T47D (cell line): ENCODE measurements at regions not wholly inside any gene's neighbourhood (a gene's known extent, or its start where the extent isn't known, plus 50 kb on each side); places are given as distances from the start of the nearest gene placed in this dataset.
"Not testable (repeated sequence)": the region's sequence is repeated elsewhere in the genome, so short reads cannot be mapped to it uniquely, and the experiment has no call there.

ENCODE experiments used
- DNase-seq, 2 experiments: peaks; one replicate each; pipeline versions ENCODE4 v3.0.0 to v3.0.0-alpha.2; 2011 to 2012; ENCODE audit warnings: low read depth in 1 of 2, low spot score in 1 of 2
- JUND ChIP-seq: IDR thresholded peaks from 2 replicates; pipeline ENCODE4 v1.6.1; 2012; ENCODE audit warnings: low read depth
- in situ Hi-C: cut with HindIII; loops from 2 replicates; pipeline ENCODE4 v1.10.0; 2016; ENCODE audit warnings: low sequenced_read_pairs, low pct_unique_long_range_greater_than_20kb

DNA sequence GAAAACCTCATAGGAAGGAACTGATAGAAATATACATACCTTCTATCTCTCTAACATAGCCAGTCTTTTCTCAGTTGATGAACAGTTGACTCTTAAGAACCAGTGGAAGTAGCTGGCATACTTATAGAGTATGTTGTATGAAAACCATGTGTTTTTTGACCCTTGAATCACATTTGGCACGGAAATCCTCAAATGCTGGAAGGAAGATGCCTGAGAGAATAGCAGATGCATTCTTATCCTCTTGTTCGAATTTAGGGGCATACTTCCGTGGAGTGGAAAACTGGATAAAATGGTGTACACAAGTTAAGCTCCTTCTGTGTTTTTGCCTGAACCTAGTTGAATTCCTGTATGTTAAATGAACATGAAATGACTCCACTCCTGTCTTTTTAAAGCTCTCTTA is 145.5 kb downstream of the PCDH7 start:
- no peak for TF ChIP-seq JUND
- in situ Hi-C loops: no loop called here
- DNase-seq: no peak

DNA sequence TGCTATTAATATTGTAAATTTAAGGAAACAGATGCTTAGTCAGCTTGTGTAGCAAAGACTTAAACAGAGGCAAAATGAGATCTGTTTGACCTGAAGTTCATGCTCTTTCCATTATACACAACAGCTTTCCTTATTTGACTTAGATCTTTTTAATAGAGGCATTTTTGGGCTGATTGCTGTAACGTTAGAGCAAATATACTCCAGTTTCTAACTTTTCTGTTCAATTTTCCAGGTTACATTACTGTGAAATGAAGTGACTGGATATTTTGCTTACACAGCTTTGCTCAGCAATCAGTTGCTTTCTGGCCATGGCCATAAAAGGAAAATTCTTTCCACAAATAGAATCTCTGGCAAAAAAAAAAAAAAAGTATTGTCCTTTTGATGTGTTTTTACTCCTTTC is 146.2 kb downstream of the PCDH7 start:
- in situ Hi-C loops: no loop called here
- TF ChIP-seq JUND: no peak
- no peak for DNase-seq

DNA sequence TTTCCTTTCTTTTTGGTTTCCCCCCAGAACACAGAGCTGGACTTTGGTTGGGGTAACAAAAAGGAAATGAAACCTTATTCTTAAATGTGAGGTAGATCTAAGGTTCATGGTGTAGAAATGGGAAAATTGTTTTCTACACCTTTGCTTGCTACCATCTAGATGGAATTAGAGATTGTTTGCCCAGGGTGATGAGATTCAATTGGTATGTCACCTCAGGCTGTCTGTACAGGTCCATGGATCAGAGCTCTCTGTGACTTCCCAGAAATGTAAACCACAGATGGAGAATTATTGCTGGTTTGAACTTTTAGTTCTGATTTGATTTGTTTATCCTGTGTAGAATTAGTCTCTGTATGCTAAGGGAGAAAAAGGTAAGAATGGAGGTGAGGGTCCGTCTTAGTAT is 146.7 kb downstream of the PCDH7 start:
- in situ Hi-C loops: no loop called here
- peak; percentile 2 to 46 for DNase-seq

DNA sequence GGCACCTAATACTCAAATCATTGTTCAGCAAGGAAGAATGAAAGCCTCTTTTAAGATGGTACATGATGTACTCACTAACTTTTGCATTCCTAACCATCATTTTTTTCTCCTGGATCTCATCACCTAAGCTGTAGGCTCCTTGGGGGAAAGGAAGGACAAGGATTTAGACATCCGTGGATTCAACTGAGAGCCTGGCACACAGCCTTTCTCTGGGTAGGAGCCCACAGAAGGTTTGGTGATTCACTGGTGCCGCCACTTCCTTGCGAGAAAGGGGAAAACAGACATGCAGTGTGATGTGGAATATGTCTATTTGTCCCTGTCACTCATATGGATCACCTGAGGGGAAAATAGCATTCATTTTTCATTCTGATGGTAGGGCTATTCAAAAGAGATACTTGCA is 147.3 kb downstream of the PCDH7 start:
- no peak for DNase-seq
- in situ Hi-C loops: no loop called here
- TF ChIP-seq JUND: no peak

More for the DNA sequence above, 146.7 kb downstream of the PCDH7 start:
- TF ChIP-seq JUND: peak; percentile 63; the same call in 1 of the 2 replicates

DNA sequence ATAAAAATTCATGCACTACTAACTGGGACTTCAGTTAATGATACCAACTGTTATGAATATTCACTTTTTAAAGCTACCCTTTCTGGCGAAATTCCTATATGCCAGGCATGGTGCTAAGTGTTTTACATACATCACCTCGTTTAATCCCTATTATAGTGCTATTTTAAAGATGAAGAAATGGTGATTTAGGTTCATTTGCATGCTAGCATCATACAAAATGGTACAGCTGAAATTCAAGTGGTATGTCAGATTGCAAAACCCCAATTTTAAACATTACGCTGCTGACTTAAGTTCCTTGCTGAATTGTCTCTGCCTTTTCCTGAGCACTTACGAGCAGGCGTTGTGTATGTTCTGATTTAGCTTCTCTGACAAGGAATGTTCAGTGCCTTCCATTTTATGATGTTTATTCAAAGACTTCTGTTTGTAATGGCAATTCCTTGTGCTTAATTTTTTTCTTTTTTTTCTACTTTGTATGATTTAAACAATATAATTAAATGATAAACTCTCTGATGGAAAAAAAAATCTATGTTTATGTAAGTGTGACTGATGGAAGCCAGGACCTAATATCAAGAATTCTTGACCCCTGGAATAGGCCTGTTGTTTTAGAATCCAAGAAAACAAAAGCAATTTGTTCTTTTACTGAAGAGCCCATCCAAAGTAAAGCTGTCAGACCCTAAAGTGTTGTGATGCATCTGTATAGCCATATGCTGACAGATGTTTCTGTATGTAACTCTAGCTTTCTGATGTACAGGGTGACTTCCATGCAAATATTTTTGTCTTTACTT is 148.1 kb downstream of the PCDH7 start:
- DNase-seq: no peak
- in situ Hi-C loops: no loop called here

DNA sequence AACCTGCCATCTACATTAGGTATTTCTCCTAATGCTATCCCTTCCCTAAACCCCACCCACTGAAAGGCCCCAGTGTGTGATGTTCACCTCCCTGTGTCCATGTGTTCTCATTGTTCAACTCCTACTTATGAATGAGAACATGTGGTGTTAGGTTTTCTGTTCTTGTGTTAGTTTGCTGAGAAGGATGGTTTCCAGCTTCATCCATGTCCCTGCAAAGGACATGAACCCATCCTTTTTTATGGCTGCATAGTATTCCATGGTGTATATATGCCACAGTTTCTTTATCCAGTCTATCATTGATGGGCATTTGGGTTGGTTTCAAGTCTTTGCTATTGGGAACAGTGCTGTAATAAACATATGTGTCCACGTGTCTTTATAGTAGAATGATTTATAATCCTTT is 149.2 kb downstream of the PCDH7 start:
- DNase-seq: not testable (repeated sequence)

More for the DNA sequence above, 148.1 kb downstream of the PCDH7 start:
- TF ChIP-seq JUND: no peak

DNA sequence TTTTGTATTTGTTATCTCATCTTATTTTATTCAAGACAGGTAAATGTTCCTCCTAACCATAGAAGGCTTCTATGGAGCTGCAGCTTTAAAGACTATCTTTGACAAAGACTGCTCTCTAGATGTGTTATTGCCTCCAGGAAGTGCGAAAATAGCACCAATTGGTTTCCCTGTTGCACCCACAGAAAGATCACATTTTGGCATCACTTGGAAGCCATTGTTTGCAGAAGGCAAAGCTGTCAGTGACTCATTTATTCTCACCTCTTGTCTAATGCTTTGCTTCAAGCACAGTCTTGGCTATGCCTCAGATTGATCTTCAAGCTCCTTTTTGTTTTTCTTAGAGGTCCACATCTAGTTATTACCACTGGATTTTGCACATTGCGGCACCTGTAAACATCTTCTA is 150.3 kb downstream of the PCDH7 start:
- TF ChIP-seq JUND: no peak
- DNase-seq: peak in 1 of 2 experiments; percentile 15
- in situ Hi-C loops: no loop called here

More for the DNA sequence above, 149.2 kb downstream of the PCDH7 start:
- in situ Hi-C loops: not testable (repeated sequence)

DNA sequence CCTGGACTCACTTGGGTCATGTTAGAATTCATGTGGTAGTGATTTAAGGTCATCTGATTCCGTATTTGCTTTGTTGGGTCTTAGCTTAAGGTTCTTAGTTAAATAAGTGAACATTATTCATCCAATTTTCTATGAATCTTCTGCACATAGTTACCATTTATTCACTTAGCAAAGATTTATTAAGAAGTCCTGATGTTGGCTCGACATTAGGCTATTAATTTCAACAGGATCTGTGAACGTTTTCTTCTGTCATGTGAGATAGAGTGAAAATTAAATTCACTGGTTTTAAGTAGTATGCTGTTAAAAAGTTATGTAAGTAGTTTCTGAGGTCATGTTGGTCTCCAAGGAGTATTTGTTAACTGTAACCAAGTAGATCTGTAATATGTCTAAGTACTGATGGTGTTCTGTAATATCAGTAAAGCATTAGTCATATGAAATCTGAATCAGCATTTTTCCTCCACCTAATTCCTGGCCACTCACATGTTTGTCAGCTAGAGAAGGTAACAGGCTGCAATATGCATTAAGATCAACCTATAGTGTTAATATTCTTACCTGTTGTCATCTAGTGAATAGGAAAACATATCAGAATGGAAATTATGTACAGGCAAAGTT is 155.6 kb downstream of the PCDH7 start:
- in situ Hi-C loops: no loop called here
- no peak for DNase-seq
- TF ChIP-seq JUND: no peak

DNA sequence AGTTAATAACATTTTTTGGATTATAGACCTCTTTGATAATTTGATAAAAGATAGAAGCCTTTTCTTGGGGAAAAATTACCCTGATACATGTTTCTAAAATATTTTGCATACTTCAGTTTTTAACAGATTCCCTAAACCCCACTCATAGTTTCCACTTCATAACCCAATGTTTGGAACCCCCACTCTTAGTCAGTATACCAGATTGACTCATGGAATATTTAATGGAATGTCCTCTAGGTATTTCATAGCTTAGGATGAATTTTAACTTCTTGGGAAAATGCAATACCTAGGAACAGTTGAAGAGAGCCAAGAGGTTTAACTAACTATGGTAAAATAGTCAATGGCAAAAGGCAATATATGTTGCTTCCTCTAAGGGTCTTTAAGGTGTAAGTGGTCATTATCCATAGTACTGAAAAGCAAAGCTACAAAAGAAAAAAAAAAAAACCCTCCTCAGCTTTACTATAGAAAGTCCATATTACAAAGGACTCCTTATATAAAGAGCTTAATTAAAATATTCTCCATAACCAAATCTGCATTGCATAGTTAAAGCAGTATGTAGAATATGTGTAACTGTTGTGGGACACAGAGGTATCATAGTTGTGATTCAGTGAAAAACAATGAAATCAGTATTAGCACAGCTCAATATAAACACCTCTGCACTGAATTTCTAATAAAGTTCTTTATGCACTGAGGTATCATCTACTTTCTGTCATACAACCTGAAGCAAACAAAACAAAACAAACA is 159.9 kb downstream of the PCDH7 start:
- TF ChIP-seq JUND: no peak
- DNase-seq: no peak
- in situ Hi-C loops: no loop called here

DNA sequence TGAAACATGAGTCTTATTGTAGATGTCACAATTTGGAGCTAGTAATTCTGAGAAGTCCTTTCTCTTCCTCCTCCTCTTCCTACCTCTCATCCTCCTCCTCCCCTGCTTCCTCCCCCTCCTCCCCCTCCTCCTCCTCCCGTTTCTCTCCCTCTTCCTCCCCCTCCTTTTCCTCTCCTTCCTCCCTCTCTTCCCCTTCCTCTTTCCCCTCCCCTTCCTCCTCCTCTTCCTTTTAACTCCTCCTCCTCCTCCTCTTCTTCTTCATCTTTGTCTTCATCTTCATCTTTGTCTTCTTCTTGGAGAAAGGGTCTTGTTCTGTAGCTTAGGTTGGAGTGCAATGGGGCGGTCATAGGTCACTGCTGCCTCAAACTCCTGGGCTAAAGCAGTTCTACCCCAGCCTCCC is 161.8 kb downstream of the PCDH7 start:
- DNase-seq: no peak
- in situ Hi-C loops: no loop called here
- TF ChIP-seq JUND: no peak

DNA sequence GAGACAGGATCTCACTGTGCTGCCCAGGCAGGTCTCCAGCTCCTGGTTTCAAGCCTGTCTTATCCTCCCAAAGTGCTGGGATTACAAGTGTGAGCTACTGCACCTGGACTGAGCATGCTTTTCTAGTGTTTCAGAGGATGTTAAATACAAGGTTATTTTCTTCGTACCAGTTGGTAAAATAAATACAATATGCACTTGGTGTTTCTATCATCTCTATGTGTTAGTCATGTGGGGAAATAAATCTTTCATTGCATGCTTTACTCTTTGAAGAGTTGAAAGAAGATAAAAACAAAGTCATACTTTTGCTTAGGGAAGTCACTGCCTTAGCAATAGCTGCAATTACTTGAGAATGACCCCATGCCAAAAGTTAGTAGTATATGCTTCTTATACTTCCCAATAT is 162.3 kb downstream of the PCDH7 start:
- TF ChIP-seq JUND: no peak
- in situ Hi-C loops: no loop called here
- DNase-seq: no peak

DNA sequence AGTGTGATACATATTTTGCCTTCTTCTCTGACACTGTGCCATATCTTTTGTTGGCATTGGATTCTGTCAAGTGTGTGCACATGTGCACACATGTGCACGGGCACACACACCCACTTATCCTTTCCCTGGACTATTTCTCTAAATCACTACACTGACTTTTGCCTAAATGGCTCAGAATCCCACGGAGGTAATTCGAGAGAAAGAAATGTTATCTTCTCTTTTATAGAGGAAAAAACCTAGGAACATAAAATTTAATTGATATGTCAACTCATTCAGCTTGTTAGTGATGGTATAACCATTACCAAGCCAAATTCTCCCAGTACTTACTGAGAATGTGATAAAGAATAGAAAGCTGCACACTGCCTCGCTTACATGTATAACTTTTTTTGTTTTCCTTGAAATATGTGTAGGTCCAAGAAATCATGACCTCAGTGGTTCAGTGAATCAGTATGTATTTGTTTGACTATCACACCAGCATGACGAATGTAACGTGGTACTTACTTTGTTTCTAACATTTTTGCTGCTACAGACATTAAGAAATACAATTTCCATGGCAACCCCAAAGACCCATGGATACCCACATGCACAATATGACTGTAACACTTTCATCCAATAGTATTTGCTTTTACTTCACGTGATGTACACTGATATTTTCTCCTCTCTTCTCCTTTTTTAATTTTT is 163.0 kb downstream of the PCDH7 start:
- DNase-seq: no peak
- in situ Hi-C loops: no loop called here
- TF ChIP-seq JUND: no peak
